IMR-90 (cell line): ENCODE measurements at regions not wholly inside any gene's neighbourhood (a gene's known extent, or its start where the extent isn't known, plus 50 kb on each side); places are given as distances from the start of the nearest gene placed in this dataset.

Experiments
- ATAC-seq: fragments of 200-7000 bp; cut with Tn5 transposase; 2 replicates; pipeline ENCODE4 v1.9.1; 2020; ENCODE audit warnings: low read depth, mild to moderate bottlenecking, moderate library complexity
- BruUV-seq: library from RNA; stranded (reverse); fragments of 400-500 nt; replicated peaks from 2 replicates; lab custom pipeline; 2021; lab: Mats Ljungman, UMichigan
- CTCF ChIA-PET: fragments of 300-600 bp; formaldehyde crosslinking; extraction: SDS; loops from one replicate; lab custom pipeline; 2021; ENCODE audit warnings: antibody characterized with exemption; lab: Yijun Ruan, JAX
- POLR2A ChIA-PET: fragments of 300-600 bp; sonication (Branson Sonifier 250); formaldehyde crosslinking; loops from one replicate; lab custom pipeline; 2022; ENCODE audit warnings: antibody characterized with exemption; ENCODE audit not compliant: unreplicated experiment; lab: Charles Lee
- DNase-seq: peaks from one replicate; pipeline ENCODE4 v3.0.0; 2013
- H2AFZ ChIP-seq: replicated peaks from 2 replicates; pipeline ENCODE3; 2013; ENCODE audit warnings: low read length, mild to moderate bottlenecking; ENCODE audit not compliant: poor library complexity
- H2AK5ac ChIP-seq: 2 replicates; pipeline ENCODE4 v1.6.1; 2013; ENCODE audit warnings: low read depth, low read length, inconsistent platforms
- H2AK9ac ChIP-seq: replicated peaks from 2 replicates; pipeline ENCODE3; 2013; ENCODE audit warnings: mild to moderate bottlenecking, low read depth, low read length, moderate library complexity; ENCODE audit not compliant: poor library complexity
- H2BK120ac ChIP-seq: 2 replicates; pipeline ENCODE4 v1.6.1; 2013; ENCODE audit warnings: low read depth, low read length, inconsistent platforms
- H2BK15ac ChIP-seq: 3 replicates; pipeline ENCODE4 v1.6.1; 2013; ENCODE audit warnings: low read depth, low read length, inconsistent platforms
- H2BK20ac ChIP-seq: 2 replicates; pipeline ENCODE4 v1.6.1; 2013; ENCODE audit warnings: low read depth, mild to moderate bottlenecking, inconsistent platforms, low read length, moderate library complexity
- H2BK5ac ChIP-seq: 2 replicates; pipeline ENCODE4 v1.6.1; 2013; ENCODE audit warnings: mild to moderate bottlenecking, low read depth, low read length, inconsistent platforms; ENCODE audit not compliant: poor library complexity, severe bottlenecking
- H3K14ac ChIP-seq: replicated peaks from 2 replicates; pipeline ENCODE4 v1.6.1; 2013; ENCODE audit warnings: low read depth, low read length, inconsistent platforms
- H3K18ac ChIP-seq: 2 replicates; pipeline ENCODE4 v1.6.1; 2013; ENCODE audit warnings: low read depth, low read length, control low read depth
- H3K23ac ChIP-seq: 2 replicates; pipeline ENCODE4 v1.6.1; 2013; ENCODE audit warnings: low read depth, low read length, inconsistent platforms
- H3K27ac ChIP-seq: 2 replicates; pipeline ENCODE4 v1.5.1; 2013; ENCODE audit warnings: mild to moderate bottlenecking, control low read depth, low read length; ENCODE audit not compliant: insufficient read depth
- H3K27me3 ChIP-seq: 2 replicates; pipeline ENCODE4 v1.6.1; 2013; ENCODE audit warnings: low read length; ENCODE audit not compliant: control insufficient read depth, insufficient read depth
- H3K36me3 ChIP-seq: 2 replicates; pipeline ENCODE4 v1.6.1; 2013; ENCODE audit warnings: low read length, mixed read lengths; ENCODE audit not compliant: control insufficient read depth, insufficient read depth
- H3K4ac ChIP-seq: 2 replicates; pipeline ENCODE4 v1.6.1; 2013; ENCODE audit warnings: low read depth, low read length, inconsistent platforms
- H3K4me1 ChIP-seq: 2 replicates; pipeline ENCODE4 v1.6.1; 2013; ENCODE audit warnings: low read length, mixed read lengths; ENCODE audit not compliant: control insufficient read depth, insufficient read depth
- H3K4me2 ChIP-seq: 2 replicates; pipeline ENCODE4 v1.6.1; 2013; ENCODE audit warnings: low read depth, mild to moderate bottlenecking, control low read depth, low read length, moderate library complexity
- H3K4me3 ChIP-seq: 2 replicates; pipeline ENCODE4 v1.5.1; 2013; ENCODE audit warnings: low read depth, mild to moderate bottlenecking, control low read depth, low read length, moderate library complexity; ENCODE audit not compliant: insufficient read depth
- H3K56ac ChIP-seq: 2 replicates; pipeline ENCODE4 v1.6.1; 2013; ENCODE audit warnings: low read length, inconsistent platforms; ENCODE audit not compliant: insufficient read depth; ENCODE audit errors: extremely low read depth
- H3K79me1 ChIP-seq, 2 experiments: 2 replicates each; pipeline ENCODE4 v1.6.1; 2013; ENCODE audit warnings: low read length in 2 of 2, inconsistent platforms in 1 of 2, low read depth in 1 of 2
- H3K9ac ChIP-seq: 2 replicates; pipeline ENCODE4 v1.6.1; 2013; ENCODE audit warnings: low read depth, low read length, control low read depth
- H3K9me1 ChIP-seq: 2 replicates; pipeline ENCODE4 v1.6.1; 2013; ENCODE audit warnings: low read length, inconsistent platforms; ENCODE audit not compliant: insufficient read depth
- H3K9me3 ChIP-seq: 2 replicates; pipeline ENCODE4 v1.6.1; 2013; ENCODE audit warnings: low read length; ENCODE audit not compliant: control insufficient read depth, insufficient read depth
- H4K20me1 ChIP-seq: 2 replicates; pipeline ENCODE4 v1.6.1; 2013; ENCODE audit warnings: low read length, inconsistent platforms; ENCODE audit not compliant: insufficient read depth
- H4K5ac ChIP-seq: 2 replicates; pipeline ENCODE4 v1.6.1; 2013; ENCODE audit warnings: mild to moderate bottlenecking, low read depth, low read length, control low read depth
- H4K8ac ChIP-seq, 2 experiments: 2 replicates each; pipeline ENCODE4 v1.6.1; 2013; ENCODE audit warnings: low read depth in 2 of 2, low read length in 2 of 2, control low read depth in 1 of 2, inconsistent platforms in 1 of 2
- H4K91ac ChIP-seq: 2 replicates; pipeline ENCODE4 v1.6.1; 2013; ENCODE audit warnings: low read depth, low read length, inconsistent platforms; ENCODE audit not compliant: insufficient read depth
- BHLHE40 ChIP-seq: fragments of 150-350 bp; IDR thresholded peaks from 2 replicates; pipeline ENCODE4 v1.6.1; 2016; ENCODE audit warnings: mild to moderate bottlenecking, low read depth, low read length
- CEBPB ChIP-seq: IDR thresholded peaks from 2 replicates; pipeline ENCODE4 v1.6.1; 2012; ENCODE audit warnings: low read depth, low read length, improper control_type of control experiment
- CHD1 ChIP-seq: IDR thresholded peaks from 2 replicates; pipeline ENCODE4 v1.6.1; 2012; ENCODE audit warnings: low read depth, low read length, improper control_type of control experiment
- ELK1 ChIP-seq: fragments of 150-350 bp; IDR thresholded peaks from 2 replicates; pipeline ENCODE4 v1.6.1; 2016; ENCODE audit warnings: low read depth, mild to moderate bottlenecking, low read length, moderate library complexity, borderline replicate concordance
- FOS ChIP-seq: fragments of 150-350 bp; IDR thresholded peaks from 2 replicates; pipeline ENCODE4 v1.6.1; 2016; ENCODE audit warnings: low read depth, low read length
- MAFK ChIP-seq: IDR thresholded peaks from 2 replicates; pipeline ENCODE4 v1.6.1; 2012; ENCODE audit warnings: low read depth, low read length, improper control_type of control experiment
- MAZ ChIP-seq: IDR thresholded peaks from 2 replicates; pipeline ENCODE4 v1.6.1; 2012; ENCODE audit warnings: low read depth, mild to moderate bottlenecking, low read length, improper control_type of control experiment, moderate library complexity, borderline replicate concordance
- MXI1 ChIP-seq: IDR thresholded peaks from 2 replicates; pipeline ENCODE4 v1.6.1; 2012; ENCODE audit warnings: low read depth, mild to moderate bottlenecking, low read length, moderate library complexity, borderline replicate concordance
- RCOR1 ChIP-seq: IDR thresholded peaks from 2 replicates; pipeline ENCODE4 v1.6.1; 2012; ENCODE audit warnings: mild to moderate bottlenecking, low read length, improper control_type of control experiment; ENCODE audit not compliant: insufficient replicate concordance
- RFX5 ChIP-seq: IDR thresholded peaks from 2 replicates; pipeline ENCODE4 v1.8.0; 2012; ENCODE audit warnings: low read depth, mild to moderate bottlenecking, low read length, moderate library complexity
- SMC3 ChIP-seq: fragments of 150-350 bp; IDR thresholded peaks from 2 replicates; pipeline ENCODE4 v1.6.1; 2016; ENCODE audit warnings: low read depth, mild to moderate bottlenecking, antibody characterized with exemption, low read length, moderate library complexity
- USF2 ChIP-seq: fragments of 150-350 bp; IDR thresholded peaks from 2 replicates; pipeline ENCODE4 v1.6.1; 2017; ENCODE audit warnings: mild to moderate bottlenecking, antibody characterized with exemption, low read length, low read depth
- WGBS, 2 experiments: methylation state at CpG; one replicate each; pipeline versions ENCODE4 v1.1.5 to v1.1.7; 2013; ENCODE audit warnings: missing lambda C conversion rate in 2 of 2; ENCODE audit not compliant: insufficient read length in 1 of 2; ENCODE audit errors: extremely low coverage in 2 of 2; 5-methylcytosine and 5-hydroxymethylcytosine counted together
- dilution Hi-C: fragments of 300-500 bp; cut with HindIII; formaldehyde crosslinking; loops from one replicate; pipeline ENCODE4 v1.14.3; 2018; ENCODE audit warnings: low sequenced_read_pairs; ENCODE audit not compliant: unreplicated experiment
- in situ Hi-C: fragments of 300-500 bp; cut with MboI; formaldehyde crosslinking; loops from 3 replicates; pipeline ENCODE4 v1.14.3; 2019; ENCODE audit warnings: low sequenced_read_pairs, inconsistent platforms, mixed read lengths
- intact Hi-C: fragments of 100-400 bp; cut with micrococcal nuclease; formaldehyde crosslinking; loops from 2 replicates; pipeline ENCODE4 v1.10.0; 2022

- H3K4me3 ChIP-seq: no peak overlapping the region
- H3K18ac ChIP-seq: no peak overlapping the region
- H3K79me1 ChIP-seq: no peaks in the 10 kb centered on the region
- 29% methylated on average over 1 of the region's 2 CpGs; no CpG with 5 or more reads in 1 of the 2 experiments for WGBS, 2 experiments
- H2BK15ac ChIP-seq: no peak overlapping the region
- no peak overlapping the region for H3K56ac ChIP-seq
- H3K9ac ChIP-seq: no peak overlapping the region
- H3K9me1 ChIP-seq: no peaks in the 10 kb centered on the region
- H4K91ac ChIP-seq: no peak overlapping the region
- H3K36me3 ChIP-seq: no peaks in the 10 kb centered on the region
- ChIA-PET CTCF (no interaction called here), POLR2A (no interaction called here)
- H3K4me1 ChIP-seq: no peaks in the 10 kb centered on the region
- in situ Hi-C loops (no loop called here), dilution Hi-C loops (no loop called here), intact Hi-C loops (no loop called here)
- no peak overlapping the region for H2BK5ac ChIP-seq
- DNase-seq: no peak
- peaks cover 8% of the 10 kb centered on the region for H3K9me3 ChIP-seq
- no peak overlapping the region for H3K4me2 ChIP-seq
- H2AK9ac ChIP-seq: no peak overlapping the region
- H4K5ac ChIP-seq: no peak overlapping the region
- H2AFZ ChIP-seq: no peak overlapping the region
- no peak overlapping the region for H4K8ac ChIP-seq
- H3K23ac ChIP-seq: no peak overlapping the region
- H2BK20ac ChIP-seq: no peak overlapping the region
- no peak overlapping the region for H3K27ac ChIP-seq
- no peak overlapping the region for H3K4ac ChIP-seq
- BruUV-seq: no TSS peak
- no peak overlapping the region for H2BK120ac ChIP-seq
- ATAC-seq: no peak
- no peak overlapping the region for H3K14ac ChIP-seq
- no peak overlapping the region for H2AK5ac ChIP-seq
- no peaks in the 10 kb centered on the region for H4K20me1 ChIP-seq
- no peak for TF ChIP-seq MXI1
- TF ChIP-seq MAFK: no peak
- no peak for TF ChIP-seq CHD1
- no peak for TF ChIP-seq ELK1
- no peak for TF ChIP-seq CEBPB
- TF ChIP-seq SMC3: no peak
- TF ChIP-seq MAZ: no peak
- no peak for TF ChIP-seq FOS
- TF ChIP-seq USF2: no peak
- TF ChIP-seq RFX5: no peak
- no peak for TF ChIP-seq BHLHE40
- TF ChIP-seq RCOR1: no peak
- no peaks in the 10 kb centered on the region for H3K27me3 ChIP-seq
Observed at GRCh38 chr5:85646641-85647040, 971.1 kb upstream of the COX7C start.
